CMK (cell line): ENCODE measurements at regions not wholly inside any gene's neighbourhood (a gene's known extent, or its start where the extent isn't known, plus 50 kb on each side); places are given as distances from the start of the nearest gene placed in this dataset.
"Not testable (repeated sequence)": the region's sequence is repeated elsewhere in the genome, so short reads cannot be mapped to it uniquely, and the experiment has no call there.

Source experiments
- DNase-seq: peaks from one replicate; pipeline ENCODE4 v3.0.0-alpha.2; 2010; ENCODE audit warnings: low read depth

DNA sequence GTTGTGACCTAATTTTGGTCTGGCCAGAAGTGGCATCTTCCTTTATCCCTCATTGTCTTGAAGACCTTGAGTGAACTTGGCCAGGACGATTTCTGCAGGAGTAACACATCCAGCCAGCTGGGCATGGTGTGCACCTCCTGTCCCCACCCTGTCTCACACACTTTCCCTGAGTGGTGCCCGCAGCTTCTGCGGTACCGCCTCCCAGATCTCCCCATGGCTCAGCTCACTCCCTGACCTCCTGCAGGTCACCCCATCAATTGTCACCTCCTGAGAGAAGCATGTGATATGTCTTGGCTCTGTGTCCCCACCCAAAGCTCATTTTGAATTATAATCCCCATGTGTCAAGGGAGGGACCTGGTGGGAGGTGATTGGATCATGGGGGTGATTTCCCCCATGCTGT lies 50.2 kb upstream of the TP53I11 start:
- no peak for DNase-seq

DNA sequence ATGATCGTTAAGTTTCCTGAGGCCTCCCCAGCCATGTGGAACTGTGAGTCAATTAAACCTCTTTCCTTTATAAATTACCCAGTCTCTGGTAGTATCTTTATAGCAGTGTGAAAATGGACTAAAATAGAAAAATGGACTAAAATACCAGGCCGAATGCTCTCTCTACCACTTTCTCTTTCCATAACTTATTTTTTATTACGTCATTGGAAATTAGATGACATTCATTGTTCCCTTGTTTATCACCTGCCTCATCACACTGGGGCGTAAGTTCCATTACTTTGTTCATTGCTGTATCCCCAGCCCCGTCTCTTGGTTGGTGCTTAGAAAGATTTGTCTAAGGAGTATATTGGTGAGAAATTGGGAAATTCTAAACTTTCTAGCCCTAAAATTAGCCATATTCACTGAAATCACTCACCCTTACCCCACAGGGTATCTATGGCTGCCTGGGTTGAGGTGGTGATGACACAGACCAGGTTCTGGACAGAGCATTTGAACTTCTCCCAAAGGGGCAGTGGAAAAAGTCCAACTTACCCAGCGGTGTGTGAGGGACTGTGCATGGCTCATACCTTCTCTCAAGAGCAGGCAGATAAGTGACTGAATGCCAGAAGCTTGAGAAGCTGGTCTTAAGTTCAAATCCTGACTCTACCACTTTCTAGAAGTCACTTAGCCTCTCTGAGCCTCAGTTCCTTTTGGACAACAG lies 50.9 kb upstream of the TP53I11 start:
- no peak for DNase-seq

DNA sequence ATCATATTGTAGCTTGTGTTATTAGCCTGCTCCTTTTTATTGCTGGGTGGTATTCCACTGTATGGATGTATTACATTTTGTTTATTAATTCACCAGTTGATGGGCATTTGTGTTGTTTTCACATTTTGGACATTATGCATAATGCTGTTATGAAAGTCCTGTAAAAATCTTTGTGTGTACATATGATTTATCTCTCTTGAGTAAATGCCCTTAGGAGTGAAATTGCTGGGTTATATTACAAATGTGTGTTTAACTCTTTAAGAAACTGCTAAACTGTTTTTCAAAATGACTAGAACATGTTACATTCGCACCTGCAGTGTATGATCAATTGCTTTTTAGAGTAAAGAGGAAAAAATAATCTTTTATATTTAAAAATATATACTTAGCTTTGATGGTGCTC lies 54.4 kb upstream of the TP53I11 start:
- no peak for DNase-seq

DNA sequence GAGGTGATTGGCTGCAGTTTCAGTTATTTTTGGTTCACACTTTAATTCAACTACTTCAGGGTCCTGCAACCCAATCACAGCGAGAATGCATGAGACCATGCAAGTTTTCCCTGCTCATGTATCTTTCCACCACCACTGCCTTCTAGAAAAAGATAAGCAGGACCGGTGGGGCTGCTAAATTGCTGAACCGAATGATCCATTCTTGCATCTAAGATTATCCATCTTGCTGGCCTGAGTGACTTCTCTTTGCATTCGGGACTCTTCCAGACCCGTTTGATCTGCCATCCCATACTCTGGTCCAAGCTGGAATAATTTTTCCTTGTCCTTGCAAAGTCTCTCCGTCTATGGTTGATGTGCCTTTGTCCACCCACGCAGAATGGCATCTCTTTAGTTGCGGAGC lies 56.3 kb upstream of the TP53I11 start:
- no peak for DNase-seq

DNA sequence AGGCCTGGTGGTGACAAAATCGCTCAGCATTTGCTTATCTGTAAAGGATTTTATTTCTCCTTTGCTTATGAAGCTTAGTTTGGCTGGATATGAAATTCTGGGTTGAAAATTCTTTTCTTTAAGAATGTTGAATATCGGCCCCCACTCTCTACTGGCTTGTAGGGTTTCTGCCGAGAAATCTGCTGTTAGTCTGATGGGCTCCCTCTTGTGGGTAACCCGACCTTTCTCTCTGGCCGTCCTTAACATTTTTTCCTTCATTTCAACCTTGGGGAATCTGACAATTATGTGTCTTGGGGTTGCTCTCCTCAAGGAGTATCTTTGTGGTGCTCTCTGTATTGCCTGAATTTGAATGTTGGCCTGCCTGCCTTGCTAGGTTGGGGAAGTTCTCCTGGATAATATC lies 65.3 kb upstream of the TP53I11 start:
- not testable (repeated sequence) for DNase-seq

DNA sequence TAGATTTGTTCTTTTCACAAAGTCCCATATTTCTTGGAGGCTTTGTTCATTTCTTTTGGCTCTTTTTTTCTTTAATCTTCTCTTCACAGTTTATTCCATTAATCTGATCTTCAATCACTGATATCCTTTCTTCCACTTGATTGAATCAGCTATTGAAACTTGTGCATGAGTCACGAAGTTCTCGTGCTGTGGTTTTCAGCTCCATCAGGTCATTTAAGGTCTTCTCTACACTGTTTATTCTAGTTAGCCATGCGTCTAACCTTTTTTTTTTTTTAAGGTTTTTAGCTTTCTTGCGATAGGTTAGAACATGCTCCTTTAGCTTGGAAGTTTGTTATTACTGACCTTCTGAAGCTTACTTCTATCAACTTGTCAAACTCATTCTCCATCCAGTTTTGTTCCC lies 65.8 kb upstream of the TP53I11 start:
- DNase-seq = not testable (repeated sequence)

DNA sequence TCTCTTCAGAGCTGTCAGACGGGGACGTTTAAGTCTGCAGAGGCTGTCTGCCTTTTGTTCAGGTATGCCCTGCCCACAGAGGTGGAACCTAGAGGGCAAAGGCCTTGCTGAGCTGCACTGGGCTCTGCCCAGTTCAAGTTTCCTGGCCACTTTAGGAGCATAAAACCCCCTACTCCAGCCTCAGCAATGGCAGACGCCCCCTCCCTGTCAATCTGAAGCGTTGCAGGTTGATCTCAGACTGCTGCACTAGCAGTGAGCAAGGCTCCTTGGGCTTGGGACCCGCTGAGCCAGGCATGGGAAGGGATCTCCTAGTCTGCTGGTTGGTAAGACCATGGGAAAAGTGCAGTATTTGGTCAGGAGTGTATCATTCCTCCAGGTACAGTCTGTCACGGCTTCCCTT lies 66.6 kb upstream of the TP53I11 start:
- DNase-seq = no peak

DNA sequence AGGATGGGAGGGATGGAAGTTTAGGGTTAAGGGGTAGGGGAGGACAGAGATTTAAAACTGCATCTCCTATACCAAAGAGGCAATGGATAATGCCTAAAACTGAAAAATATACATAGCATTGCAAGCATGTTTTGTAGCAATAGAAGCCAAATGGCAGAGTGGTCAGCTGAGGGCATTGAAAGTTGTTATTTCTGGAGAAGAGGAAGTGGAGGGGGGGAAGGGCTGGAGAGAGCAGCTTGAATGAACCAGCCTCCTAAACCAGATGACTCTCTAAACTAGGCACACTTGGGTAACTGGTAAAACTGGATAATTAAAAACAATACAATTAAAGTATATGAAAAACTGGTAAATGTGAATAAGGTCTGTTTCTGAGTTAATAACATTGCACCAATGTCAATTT lies 70.3 kb upstream of the TP53I11 start:
- no peak for DNase-seq

DNA sequence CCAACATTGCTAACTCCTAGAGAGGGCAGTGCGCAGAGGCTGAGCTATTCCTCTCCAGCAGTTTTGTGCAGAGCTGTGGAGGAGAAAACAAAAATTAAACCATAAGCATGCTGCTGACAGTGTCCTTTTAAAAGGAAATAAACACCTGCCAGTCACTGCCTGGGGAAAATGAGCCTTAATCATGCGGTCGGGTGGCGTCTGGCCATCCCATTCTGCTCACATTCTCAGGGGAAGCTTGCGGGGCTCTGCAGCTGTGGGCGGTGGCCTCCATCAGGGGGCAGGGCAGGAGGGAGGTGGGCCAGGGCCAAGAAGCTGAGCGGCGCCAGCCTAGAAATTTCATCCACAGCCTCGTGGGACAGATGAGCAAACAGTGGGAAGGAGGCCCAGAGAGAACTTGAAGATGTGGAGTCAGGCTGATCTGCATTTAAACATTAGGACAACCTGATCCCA lies 71.0 kb upstream of the TP53I11 start:
- no peak for DNase-seq

DNA sequence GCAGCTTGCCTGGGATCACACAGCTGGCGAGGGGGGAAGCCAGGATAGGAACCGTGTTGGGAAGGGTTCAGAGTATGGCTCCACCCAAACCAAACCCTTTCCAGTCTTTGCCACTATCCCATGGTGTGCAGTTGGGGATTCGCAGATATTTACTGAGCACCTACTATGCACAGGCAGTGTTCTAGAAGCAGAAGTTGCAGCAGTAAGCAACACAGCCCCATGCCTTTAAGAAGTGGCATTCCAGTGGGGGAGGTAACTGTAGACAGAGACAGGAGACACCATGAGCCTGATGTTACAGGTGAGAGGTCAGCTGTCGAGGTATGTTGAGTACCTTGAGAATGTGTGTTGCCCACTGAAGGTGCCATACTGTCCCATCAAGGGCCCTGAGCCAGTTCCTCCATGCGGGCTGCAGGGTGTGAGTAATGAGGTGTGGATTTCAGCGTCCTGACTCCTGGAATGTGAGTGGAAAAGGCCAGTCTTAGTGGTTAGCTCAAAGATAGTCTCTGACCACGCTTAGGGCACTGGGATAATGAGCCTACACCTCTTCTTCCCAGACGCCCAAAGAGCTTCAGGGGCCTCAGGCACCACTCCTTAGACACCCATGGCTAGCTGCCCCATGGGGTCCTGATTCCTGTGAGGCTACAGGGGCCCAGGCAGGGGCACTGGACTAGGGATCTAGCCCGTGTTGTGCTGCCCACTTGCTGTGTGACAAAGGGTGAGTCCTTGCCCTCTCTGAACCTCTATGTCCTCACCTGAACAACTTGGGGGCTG lies 71.8 kb upstream of the TP53I11 start:
- no peak for DNase-seq

DNA sequence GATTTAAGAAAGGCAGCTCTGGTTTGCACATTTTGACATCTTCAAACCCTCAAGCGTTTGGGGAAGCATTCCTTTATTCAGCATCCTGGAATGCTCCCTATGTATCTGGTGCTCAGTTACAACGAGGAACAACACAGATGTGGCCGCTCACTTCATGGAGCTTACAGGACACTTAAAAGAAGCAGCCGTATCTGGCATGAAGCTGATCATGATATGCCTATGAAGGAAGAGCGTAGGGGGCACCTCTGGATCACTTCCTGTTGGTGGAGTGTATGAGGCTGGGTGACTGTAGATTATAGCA lies 72.3 kb upstream of the TP53I11 start:
- no peak for DNase-seq

DNA sequence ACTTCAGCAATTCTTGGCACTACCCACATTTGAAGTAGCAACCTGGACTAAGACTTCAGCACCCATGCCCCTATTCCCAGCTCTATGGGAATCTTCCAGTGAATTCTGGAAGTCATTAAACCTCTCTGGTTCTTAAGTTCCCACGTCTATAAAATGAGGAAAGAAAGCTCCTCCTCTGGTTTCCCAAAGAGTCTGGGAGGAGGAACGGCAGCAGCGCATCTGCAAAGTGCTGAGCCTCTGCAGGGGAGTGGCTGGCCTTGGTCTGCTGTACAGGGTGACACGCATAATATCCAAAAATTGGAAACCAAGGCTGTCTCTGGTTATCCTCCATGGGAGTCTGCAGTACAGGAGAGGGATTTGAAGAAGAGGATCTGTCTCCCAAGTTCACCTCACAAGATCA lies 73.6 kb upstream of the TP53I11 start:
- DNase-seq = no peak

DNA sequence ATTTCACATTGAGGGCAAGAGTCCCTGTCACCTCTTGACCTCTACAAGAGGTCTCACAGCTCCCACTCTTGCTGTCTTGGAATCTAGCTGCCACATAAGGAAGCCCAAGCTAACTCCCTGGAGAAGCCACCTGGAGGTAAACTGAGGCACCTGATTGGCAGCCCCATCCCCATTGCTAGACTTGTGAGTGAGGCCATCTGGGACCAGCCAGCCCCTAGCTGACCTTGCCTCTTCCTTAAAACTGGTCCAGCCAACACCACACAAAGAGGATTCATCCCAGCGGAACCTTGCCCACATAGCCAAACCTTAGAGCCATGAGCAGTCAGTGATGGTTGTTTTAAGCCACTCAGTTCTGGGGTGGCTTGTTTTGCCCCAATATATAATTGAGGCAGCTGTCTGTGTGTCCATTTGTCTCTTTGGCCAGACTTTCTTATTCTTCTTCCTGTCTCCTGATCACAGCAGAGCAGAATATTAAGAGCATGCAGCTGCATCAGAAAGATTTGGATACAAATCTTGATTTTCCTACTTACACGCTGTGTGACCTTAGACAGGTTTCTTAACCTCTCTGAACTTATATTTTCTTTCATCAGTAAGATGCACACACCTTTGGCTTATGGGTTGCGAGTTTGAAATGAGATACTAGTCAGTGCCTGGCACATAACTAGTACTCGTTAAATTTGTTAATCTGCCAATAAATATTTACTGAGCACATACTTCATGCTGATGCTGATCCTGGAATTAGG lies 74.3 kb upstream of the TP53I11 start:
- no peak for DNase-seq

DNA sequence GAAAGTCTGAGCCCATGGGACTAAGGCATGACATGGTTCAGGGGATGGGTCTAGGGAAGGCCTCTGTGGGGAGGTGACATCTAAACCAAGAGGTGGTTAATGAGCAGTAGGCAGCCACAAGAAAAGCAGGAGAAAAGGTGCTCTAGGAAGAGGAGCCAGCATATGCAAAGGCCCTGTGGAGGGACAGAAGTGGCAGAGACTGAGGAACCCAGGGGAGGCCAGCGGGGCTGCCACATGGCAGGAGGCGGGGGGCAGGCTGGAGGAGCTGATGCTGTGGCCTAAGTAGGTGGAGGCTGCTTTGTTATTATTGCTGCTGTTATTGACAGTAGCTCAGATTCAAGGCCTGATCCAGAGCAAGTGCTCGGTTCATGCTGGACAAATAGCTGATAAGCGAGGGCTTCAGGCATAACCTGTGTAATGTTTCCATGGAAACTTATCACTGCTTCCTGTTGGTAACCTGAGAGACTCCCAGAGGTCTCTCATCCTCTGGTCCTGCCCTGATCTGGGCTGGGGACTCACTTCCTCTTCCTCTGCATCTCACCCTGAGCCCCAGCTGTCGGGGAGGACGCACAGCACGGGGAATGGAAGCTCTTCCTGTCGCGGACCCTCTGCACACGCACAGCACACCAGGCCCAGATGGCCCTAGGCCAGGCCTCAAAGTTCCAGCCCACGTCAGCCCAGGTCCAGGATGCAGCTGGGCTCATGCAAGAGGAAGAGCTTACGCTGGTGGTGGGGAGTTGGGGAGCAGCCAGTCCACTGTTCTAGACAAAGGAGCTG lies 75.2 kb upstream of the TP53I11 start:
- peak; percentile 65 for DNase-seq

DNA sequence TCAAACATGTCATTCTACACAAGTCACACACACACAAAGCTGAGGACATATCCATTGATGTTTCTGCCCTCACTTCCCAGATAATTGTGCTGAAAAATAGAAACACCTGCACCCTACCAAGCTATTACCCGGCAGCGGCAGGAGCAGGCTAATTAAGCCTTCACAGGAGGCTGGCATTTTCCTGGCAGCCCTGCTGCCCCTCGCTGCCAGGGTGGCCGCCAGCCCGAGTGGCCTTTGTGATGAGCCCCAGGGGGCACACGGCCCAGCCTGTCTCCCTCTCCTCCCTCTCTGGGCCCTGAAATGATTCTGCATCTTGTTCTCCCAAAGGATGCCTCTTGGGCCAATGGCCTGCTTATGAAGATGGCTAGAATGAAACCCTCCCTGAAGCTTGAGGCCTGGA lies 76.2 kb upstream of the TP53I11 start:
- no peak for DNase-seq

DNA sequence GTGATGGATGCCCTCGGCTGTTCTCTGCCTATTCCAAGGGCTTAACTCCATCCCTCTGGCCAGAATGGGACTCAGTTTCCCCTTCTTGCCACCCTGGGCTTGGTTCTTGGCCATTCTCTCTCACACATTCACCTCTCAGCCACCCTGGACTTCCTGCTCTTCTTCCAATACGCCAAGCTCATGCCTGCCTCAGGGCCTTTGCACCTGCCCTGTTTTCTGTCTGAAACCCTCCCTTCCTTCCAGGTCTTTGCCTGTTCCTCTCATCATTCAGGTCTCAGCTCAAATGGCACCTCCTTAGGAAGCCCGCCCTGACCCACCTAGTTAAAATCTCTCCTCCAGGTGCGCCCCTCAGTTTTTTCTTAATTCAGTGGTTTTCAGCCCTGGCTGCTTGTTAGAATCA lies 76.6 kb upstream of the TP53I11 start:
- DNase-seq = no peak

DNA sequence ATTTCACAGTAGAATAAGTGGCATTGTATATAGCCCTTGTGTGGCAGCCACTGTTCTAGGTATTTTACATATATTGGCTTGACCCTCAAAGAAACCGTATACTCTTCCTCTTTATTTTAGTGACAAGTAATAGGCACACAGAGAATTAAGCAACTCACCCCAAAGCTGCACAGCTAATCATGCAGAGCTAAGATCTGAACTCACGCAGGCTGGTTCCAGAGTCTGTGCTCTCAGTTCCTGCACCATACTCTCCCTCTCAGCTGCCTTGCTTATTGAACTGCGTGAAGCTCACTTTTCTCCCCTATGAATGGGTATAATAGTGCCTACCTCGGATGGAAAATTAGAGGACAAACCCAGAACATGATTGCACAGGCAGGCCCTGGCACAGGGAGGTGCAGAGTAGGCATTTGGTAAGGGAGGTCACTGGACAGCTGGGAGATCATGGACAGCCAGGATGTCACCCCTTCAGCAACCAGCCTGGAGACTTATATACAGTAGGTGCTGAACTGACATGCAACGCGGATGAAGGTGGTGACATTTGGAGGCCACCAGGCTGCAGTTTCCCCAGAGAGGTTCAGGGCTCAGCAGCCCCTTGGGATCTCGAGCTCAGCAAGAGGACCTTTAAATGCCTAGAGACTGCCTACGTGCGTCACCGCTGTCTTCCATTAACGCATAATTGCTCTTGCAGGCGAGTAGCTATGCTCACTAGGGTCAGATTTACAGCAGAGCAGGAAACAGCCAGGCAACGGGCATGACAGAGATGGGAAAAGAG lies 78.4 kb upstream of the TP53I11 start:
- DNase-seq = no peak

DNA sequence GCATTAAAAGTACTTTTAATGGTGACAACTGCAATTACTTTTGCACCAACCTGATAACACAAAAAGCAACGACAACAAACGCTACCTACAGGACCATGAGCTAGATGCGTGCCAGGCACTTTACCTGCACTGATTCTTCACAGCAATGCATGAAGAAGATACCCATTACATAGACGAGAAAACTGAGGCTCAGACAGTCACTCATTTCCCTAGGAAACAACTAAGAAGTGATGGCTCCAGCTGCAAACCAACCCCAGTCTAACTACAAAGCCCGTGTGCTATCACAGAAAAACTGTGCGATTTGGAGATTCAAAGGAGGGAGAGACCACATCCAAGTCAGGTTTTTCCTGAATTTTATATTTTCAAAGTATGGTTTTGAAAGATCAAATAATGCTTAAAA lies 80.1 kb upstream of the TP53I11 start:
- DNase-seq = no peak

DNA sequence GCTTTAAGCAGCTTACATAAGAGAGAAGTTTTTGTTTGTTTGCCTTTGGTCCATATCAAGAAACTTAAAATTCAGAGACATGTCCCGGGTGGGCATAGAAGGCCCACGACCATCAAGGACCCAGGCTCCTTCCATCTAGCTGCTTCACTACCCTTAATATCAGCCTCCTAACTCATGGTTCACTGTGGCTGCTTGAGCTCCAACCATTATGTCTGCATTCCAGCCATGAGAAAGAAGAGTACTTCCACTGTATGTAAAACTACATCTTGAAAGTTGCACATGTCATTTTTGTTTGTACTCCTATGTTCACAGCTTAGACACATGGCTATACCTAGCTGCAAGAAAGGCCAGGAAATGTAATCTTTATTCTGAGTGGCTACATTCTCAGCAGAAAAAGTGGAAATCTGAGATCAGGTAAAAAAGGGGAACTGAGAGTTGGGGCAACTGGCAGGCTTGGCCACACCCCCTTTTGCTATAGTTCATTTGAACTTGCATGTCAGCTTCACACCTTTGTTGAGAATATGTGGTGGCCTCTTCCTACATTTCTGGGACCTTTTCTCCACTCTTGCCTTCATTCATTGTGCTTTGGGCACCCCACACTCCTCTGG lies 81.3 kb upstream of the TP53I11 start:
- no peak for DNase-seq

DNA sequence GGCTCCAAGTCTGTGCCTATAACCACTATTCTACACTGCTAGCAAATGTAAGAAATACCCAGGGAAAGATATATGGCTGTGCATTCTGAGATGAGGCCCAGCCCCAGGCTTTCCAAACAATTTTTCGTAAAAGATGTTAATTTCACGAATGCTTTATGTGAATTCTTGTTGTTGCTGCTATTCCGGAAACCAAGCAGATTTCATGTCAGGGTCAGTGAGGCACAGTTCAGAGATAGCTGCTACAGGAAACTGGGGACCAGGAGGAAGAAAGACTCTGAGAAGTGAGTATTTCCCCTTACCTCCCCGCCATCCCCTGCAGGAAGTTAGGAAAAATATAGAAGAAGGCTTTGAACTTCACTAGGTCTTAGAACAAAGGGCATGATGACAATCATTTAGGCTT lies 84.7 kb upstream of the TP53I11 start:
- no peak for DNase-seq

DNA sequence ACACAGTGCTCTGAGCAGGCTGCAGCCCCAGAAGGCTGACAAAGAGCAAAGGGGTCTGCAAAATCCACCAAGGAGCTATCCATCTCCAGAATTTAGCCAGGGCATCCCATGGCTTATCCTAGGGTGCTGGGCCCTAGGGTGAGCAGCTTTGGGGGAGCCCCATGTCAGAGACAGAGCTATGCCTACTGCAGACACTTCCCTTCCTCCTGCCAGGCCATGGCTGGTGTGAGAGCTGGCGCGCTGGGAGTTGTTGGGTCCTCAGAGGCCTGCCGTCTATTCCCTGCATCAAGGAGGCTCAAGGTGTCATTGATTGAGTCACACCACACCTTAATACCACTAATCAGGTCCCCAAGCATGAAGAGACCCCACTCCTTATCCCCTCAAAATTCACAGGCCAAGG lies 85.3 kb upstream of the TP53I11 start:
- DNase-seq = no peak
